Ecto neural progenitor cell (in vitro differentiated cells): ENCODE measurements at regions not wholly inside any gene's neighbourhood (a gene's known extent, or its start where the extent isn't known, plus 50 kb on each side); places are given as distances from the start of the nearest gene placed in this dataset.
"Not testable (repeated sequence)": the region's sequence is repeated elsewhere in the genome, so short reads cannot be mapped to it uniquely, and the experiment has no call there.

Source experiments
- DNase-seq: peaks from one replicate; pipeline ENCODE4 v3.0.0-alpha.2; 2018; ENCODE audit warnings: low spot score

- no peak for DNase-seq
These were observed 62.6 kb downstream of the DUSP6 start for GRCh38 chr12:89289720-89290119.

- no peak for DNase-seq
These were observed 63.3 kb downstream of the DUSP6 start for GRCh38 chr12:89288959-89289358.

- no peak for DNase-seq
These were observed 65.8 kb downstream of the DUSP6 start for GRCh38 chr12:89286501-89286900.

- no peak for DNase-seq
These were observed 70.8 kb downstream of the DUSP6 start for GRCh38 chr12:89281539-89281867.

- no peak for DNase-seq
These were observed 71.3 kb downstream of the DUSP6 start for GRCh38 chr12:89280833-89281538.

GRCh38 chr12:89279499-89279898 is 72.8 kb downstream of the DUSP6 start:
- DNase-seq, result no peak

- DNase-seq, result no peak
These were observed 73.4 kb downstream of the DUSP6 start for GRCh38 chr12:89278862-89279261.

GRCh38 chr12:89278169-89278568 is 74.1 kb downstream of the DUSP6 start:
- no peak for DNase-seq

- no peak for DNase-seq
These were observed 75.4 kb downstream of the DUSP6 start for GRCh38 chr12:89276860-89277259.

GRCh38 chr12:89273525-89273924 is 78.8 kb downstream of the DUSP6 start:
- no peak for DNase-seq

GRCh38 chr12:89270548-89270947 is 81.8 kb downstream of the DUSP6 start:
- DNase-seq, result no peak

- no peak for DNase-seq
These were observed 83.1 kb downstream of the DUSP6 start for GRCh38 chr12:89269174-89269573.

- DNase-seq, result no peak
These were observed 84.9 kb downstream of the DUSP6 start for GRCh38 chr12:89267404-89267803.

GRCh38 chr12:89266574-89267188 is 85.6 kb downstream of the DUSP6 start:
- not testable (repeated sequence) for DNase-seq

GRCh38 chr12:89264837-89265236 is 87.5 kb downstream of the DUSP6 start:
- no peak for DNase-seq

GRCh38 chr12:89263900-89264299 is 88.4 kb downstream of the DUSP6 start:
- DNase-seq, result no peak

GRCh38 chr12:89262855-89263552 is 89.3 kb downstream of the DUSP6 start:
- no peak for DNase-seq

GRCh38 chr12:89261982-89262381 is 90.3 kb downstream of the DUSP6 start:
- no peak for DNase-seq

- DNase-seq, result no peak
These were observed 91.3 kb downstream of the DUSP6 start for GRCh38 chr12:89260841-89261637.

- DNase-seq, result no peak
These were observed 92.5 kb downstream of the DUSP6 start for GRCh38 chr12:89259821-89260220.

- no peak for DNase-seq
These were observed 93.9 kb downstream of the DUSP6 start for GRCh38 chr12:89258240-89258969.

GRCh38 chr12:89257340-89257739 is 95.0 kb downstream of the DUSP6 start:
- DNase-seq, result no peak
